ENCODE measurements at regions not wholly inside any gene's neighbourhood (a gene's known extent, or its start where the extent isn't known, plus 50 kb on each side); places are given as distances from the start of the nearest gene placed in this dataset.

GRCh38 chr1:201622353-201622752 is 83.4 kb downstream of the NAV1 start:
- no peak for TF ChIP-seq CTCF (IDR thresholded peaks at IDR 0.05)
- peak in 1 of 3 donors; percentile 20 for TF ChIP-seq POLR2AphosphoS5 (IDR thresholded peaks at IDR 0.05)
- no peak for TF ChIP-seq POLR2A (IDR thresholded peaks at IDR 0.05)
